SJSA1 (cell line): ENCODE measurements at regions not wholly inside any gene's neighbourhood (a gene's known extent, or its start where the extent isn't known, plus 50 kb on each side); places are given as distances from the start of the nearest gene placed in this dataset.

Experiments
- DNase-seq, 2 experiments: peaks; one replicate each; pipeline ENCODE4 v3.0.0-alpha.2; 2015 to 2020; ENCODE audit warnings: low spot score in 2 of 2, low read depth in 1 of 2
- H3K27ac ChIP-seq: fragments of 250-450 bp; sonication (Bioruptor Pico); 2 replicates; pipeline ENCODE4 v1.5.1; 2020; ENCODE audit warnings: mild to moderate bottlenecking, moderate library complexity
- H3K27me3 ChIP-seq: fragments of 250-450 bp; sonication (Bioruptor Pico); replicated peaks from 2 replicates; pipeline ENCODE4 v1.5.1; 2020; ENCODE audit warnings: mild to moderate bottlenecking, moderate library complexity
- H3K36me3 ChIP-seq: fragments of 250-450 bp; sonication (Bioruptor Pico); 2 replicates; pipeline ENCODE4 v1.5.1; 2020; ENCODE audit warnings: mild to moderate bottlenecking
- H3K4me1 ChIP-seq: fragments of 250-450 bp; sonication (Bioruptor Pico); replicated peaks from 2 replicates; pipeline ENCODE4 v1.6.1; 2021; ENCODE audit warnings: mild to moderate bottlenecking
- H3K4me3 ChIP-seq: fragments of 250-450 bp; sonication (Bioruptor Pico); 2 replicates; pipeline ENCODE4 v1.5.1; 2020; ENCODE audit warnings: mild to moderate bottlenecking
- H3K9me3 ChIP-seq: fragments of 250-450 bp; sonication (Bioruptor Pico); replicated peaks from 2 replicates; pipeline ENCODE4 v1.5.1; 2020; ENCODE audit warnings: mild to moderate bottlenecking

DNA sequence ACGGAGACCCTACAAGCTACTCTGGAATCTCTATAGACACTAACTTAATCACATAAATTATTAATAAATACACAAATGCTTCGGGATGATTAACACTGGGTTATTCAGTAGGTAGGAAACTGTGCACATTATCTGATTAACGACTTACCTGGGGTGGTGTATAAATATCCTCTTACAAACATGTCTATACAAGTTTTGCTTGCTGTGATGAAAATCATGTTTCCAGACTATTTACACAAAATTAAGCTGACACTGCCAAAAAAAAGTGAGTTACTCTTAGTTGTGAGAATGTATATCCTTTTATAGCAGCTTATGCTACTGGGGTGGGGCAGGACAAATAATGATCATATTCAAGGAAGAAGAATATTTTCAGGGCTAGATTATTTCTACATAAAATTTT lies 314.6 kb downstream of the C7orf25 start:
- Histone ChIP-seq H3K4me1 (no peaks in the 10 kb centered on the region), H3K9me3 (0 out of 2 replicates have a peak, but pooled peaks cover 2% of the 10 kb centered on the region), H3K36me3 (no peaks in the 10 kb centered on the region), H3K27ac (no peak overlapping the region), H3K4me3 (no peak overlapping the region), H3K27me3 (no peaks in the 10 kb centered on the region)
- no peak for DNase-seq

- H3K27ac ChIP-seq, result no peak overlapping the region
- H3K9me3 ChIP-seq, result 0 out of 2 replicates have a peak, but pooled peaks cover 2% of the 10 kb centered on the region
- H3K27me3 ChIP-seq, result no peaks in the 10 kb centered on the region
- H3K36me3 ChIP-seq, result no peaks in the 10 kb centered on the region
- no peak for DNase-seq
- H3K4me3 ChIP-seq, result no peak overlapping the region
- H3K4me1 ChIP-seq, result no peaks in the 10 kb centered on the region
Measured at GRCh38 chr7:42596737-42597136, 315.1 kb downstream of the C7orf25 start.

GRCh38 chr7:42593860-42594259 lies 318.0 kb downstream of the C7orf25 start:
- Histone ChIP-seq H3K4me3 (no peak overlapping the region), H3K27ac (no peak overlapping the region)
- no peak for DNase-seq

GRCh38 chr7:42590771-42591310 lies 321.0 kb downstream of the C7orf25 start:
- Histone ChIP-seq H3K4me1 (no peaks in the 10 kb centered on the region), H3K4me3 (no peak overlapping the region), H3K27me3 (no peaks in the 10 kb centered on the region), H3K27ac (no peak overlapping the region), H3K36me3 (no peaks in the 10 kb centered on the region), H3K9me3 (0 out of 2 replicates have a peak, but pooled peaks cover 2% of the 10 kb centered on the region)
- no peak for DNase-seq

More at GRCh38 chr7:42593860-42594259, 318.0 kb downstream of the C7orf25 start:
- 0 out of 2 replicates have a peak, but pooled peaks cover 2% of the 10 kb centered on the region for H3K9me3 ChIP-seq
- H3K36me3 ChIP-seq, result no peaks in the 10 kb centered on the region
- no peaks in the 10 kb centered on the region for H3K27me3 ChIP-seq
- H3K4me1 ChIP-seq, result no peaks in the 10 kb centered on the region

DNA sequence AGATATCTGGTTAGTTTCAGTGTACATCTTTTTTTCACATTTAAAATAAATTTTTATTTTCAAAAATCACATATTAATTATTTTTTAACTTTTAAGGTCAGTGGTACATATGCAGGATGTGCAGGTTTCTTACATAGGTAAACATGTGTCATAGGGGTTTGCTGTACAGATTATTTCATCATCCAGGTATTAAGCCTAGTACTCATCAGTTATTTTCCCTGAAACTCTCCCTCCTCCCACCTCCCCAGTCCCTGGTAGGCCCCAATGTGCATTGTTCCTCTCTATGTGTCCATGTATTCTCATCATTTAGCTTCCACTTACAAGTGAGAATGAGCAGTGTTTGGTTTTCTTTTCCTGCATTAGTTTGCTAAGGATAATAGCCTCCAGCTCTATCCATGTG lies 323.0 kb downstream of the C7orf25 start:
- Histone ChIP-seq H3K36me3 (no peaks in the 10 kb centered on the region), H3K4me1 (no peaks in the 10 kb centered on the region), H3K4me3 (no peak overlapping the region), H3K27me3 (no peaks in the 10 kb centered on the region), H3K27ac (no peak overlapping the region), H3K9me3 (0 out of 2 replicates have a peak, but pooled peaks cover 2% of the 10 kb centered on the region)
- DNase-seq, result no peak

GRCh38 chr7:42587806-42588205 lies 324.1 kb downstream of the C7orf25 start:
- no peaks in the 10 kb centered on the region for H3K4me1 ChIP-seq
- H3K27me3 ChIP-seq, result no peaks in the 10 kb centered on the region
- H3K36me3 ChIP-seq, result no peaks in the 10 kb centered on the region
- 0 out of 2 replicates have a peak, but pooled peaks cover 2% of the 10 kb centered on the region for H3K9me3 ChIP-seq
- no peak for DNase-seq
- no peak overlapping the region for H3K27ac ChIP-seq
- H3K4me3 ChIP-seq, result no peak overlapping the region

DNA sequence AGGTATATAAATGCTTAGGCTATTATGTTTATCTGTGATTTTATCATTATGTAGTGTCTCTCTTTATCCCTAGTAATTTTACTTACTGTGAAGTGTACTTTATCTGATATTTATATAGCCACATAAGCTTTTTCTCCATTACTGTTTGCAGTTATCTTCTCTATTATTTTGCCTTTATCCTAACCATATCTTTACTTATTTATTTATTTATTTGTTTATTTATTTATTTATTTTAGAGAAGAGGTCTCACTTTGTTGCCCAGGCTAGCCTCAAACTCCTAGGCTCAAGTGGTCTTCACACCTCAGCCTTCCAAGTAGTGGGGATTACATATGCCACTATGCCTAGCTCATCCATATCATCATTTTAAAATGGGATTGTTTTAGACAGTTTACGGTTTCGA lies 331.8 kb downstream of the C7orf25 start:
- DNase-seq, result no peak
- no peaks in the 10 kb centered on the region for H3K36me3 ChIP-seq
- H3K9me3 ChIP-seq, result no peaks in the 10 kb centered on the region
- H3K4me1 ChIP-seq, result no peaks in the 10 kb centered on the region
- no peak overlapping the region for H3K4me3 ChIP-seq
- no peaks in the 10 kb centered on the region for H3K27me3 ChIP-seq
- no peak overlapping the region for H3K27ac ChIP-seq

GRCh38 chr7:42575171-42575570 lies 336.7 kb downstream of the C7orf25 start:
- H3K9me3 ChIP-seq, result no peaks in the 10 kb centered on the region
- DNase-seq, result no peak

DNA sequence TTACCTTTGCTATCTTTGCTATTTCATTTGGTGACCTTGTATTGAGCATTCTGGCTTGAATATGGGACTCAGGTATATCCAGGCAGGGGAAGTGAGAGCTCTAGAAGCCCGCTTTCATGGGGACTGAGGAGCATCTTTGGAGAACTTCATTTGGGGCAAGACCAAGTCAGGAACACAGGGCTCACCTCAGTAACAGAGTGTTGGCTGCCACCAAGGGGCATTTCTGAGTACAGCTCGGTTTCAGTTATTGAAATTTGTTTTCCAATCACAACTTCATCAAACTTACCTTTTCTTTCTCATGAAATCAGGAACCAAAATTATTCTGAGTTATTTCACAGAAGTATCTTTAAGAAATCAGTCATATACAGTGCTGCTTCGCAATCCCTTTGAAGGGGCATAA lies 337.2 kb downstream of the C7orf25 start:
- Histone ChIP-seq H3K36me3 (no peaks in the 10 kb centered on the region), H3K4me1 (no peaks in the 10 kb centered on the region), H3K9me3 (no peaks in the 10 kb centered on the region), H3K27ac (no peak overlapping the region), H3K4me3 (no peak overlapping the region), H3K27me3 (no peaks in the 10 kb centered on the region)
- DNase-seq, result no peak

More at GRCh38 chr7:42575171-42575570, 336.7 kb downstream of the C7orf25 start:
- Histone ChIP-seq H3K27me3 (no peaks in the 10 kb centered on the region), H3K36me3 (no peaks in the 10 kb centered on the region), H3K4me3 (no peak overlapping the region), H3K4me1 (no peaks in the 10 kb centered on the region), H3K27ac (no peak overlapping the region)

DNA sequence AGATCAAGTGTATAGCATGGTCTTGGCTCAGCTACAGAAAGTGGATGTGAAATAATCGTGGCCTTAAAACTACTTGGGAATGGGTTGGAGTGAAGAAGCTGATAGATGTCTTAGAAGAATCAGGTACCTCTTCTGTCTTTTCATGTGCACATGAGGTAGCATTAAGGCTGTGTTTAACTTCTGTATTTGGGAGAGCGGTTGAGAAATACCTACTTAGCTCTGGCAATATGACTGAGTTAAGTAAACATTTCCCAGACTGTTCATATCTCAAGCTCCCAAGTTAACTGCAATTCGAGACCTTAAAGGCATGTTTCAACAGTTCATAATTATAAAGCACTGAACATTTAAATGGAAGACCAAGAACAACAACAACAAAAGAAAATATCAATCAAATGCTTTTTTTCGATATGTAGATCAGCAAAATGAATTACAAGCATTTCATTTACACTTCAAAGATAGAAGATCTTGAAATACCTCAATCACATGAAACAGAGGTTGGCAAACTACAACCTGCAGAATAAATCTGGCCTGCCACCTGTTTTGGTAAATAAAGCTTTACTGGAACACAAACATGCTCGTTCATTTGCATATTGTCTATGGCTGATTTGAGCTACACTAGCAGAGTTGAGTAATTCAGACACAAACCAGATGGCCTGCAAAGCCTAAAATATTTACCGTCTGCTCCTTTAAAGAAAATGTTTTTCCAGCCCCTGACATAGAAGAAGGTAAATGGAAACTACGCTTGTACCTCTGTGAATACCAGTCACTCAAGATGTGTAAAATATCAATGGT lies 337.1 kb upstream of the GLI3 start:
- no peak overlapping the region for H3K4me3 ChIP-seq
- no peak overlapping the region for H3K27ac ChIP-seq
- H3K9me3 ChIP-seq, result no peaks in the 10 kb centered on the region
- DNase-seq, result no peak
- H3K4me1 ChIP-seq, result no peaks in the 10 kb centered on the region
- no peaks in the 10 kb centered on the region for H3K27me3 ChIP-seq
- no peaks in the 10 kb centered on the region for H3K36me3 ChIP-seq

- H3K4me3 ChIP-seq, result no peak overlapping the region
- H3K4me1 ChIP-seq, result no peaks in the 10 kb centered on the region
- H3K36me3 ChIP-seq, result no peaks in the 10 kb centered on the region
- no peaks in the 10 kb centered on the region for H3K9me3 ChIP-seq
- no peaks in the 10 kb centered on the region for H3K27me3 ChIP-seq
- no peak overlapping the region for H3K27ac ChIP-seq
- no peak for DNase-seq
Measured at GRCh38 chr7:42572561-42572960, 335.6 kb upstream of the GLI3 start.

GRCh38 chr7:42572056-42572455 lies 335.0 kb upstream of the GLI3 start:
- Histone ChIP-seq H3K36me3 (no peaks in the 10 kb centered on the region), H3K4me3 (no peak overlapping the region), H3K4me1 (peaks cover 4% of the 10 kb centered on the region; the same call in 1 of the 2 replicates), H3K9me3 (no peaks in the 10 kb centered on the region), H3K27me3 (no peaks in the 10 kb centered on the region), H3K27ac (no peak overlapping the region)
- no peak for DNase-seq

DNA sequence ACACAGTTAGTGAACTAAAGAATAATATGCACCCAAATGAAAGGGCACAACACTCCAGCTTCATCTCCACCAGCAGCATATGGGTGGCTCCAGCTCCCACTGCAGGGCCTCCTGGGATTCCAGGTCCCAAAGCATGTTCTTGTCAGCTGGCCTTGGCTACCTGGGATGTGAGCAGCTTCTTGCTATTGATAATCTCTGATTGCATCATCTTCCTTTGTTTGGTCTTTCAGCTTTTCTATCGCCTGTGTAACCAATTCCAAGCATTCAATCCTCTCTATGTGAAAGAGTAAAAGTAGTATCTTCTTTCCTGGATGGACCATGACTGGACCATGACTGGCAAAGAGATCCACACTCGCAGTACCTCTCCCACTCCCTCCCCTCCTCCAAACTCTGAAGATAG lies 333.9 kb upstream of the GLI3 start:
- Histone ChIP-seq H3K4me3 (no peak overlapping the region), H3K27me3 (no peaks in the 10 kb centered on the region), H3K4me1 (peaks cover 4% of the 10 kb centered on the region; the same call in 1 of the 2 replicates), H3K36me3 (no peaks in the 10 kb centered on the region), H3K27ac (no peak overlapping the region), H3K9me3 (no peaks in the 10 kb centered on the region)
- no peak for DNase-seq

DNA sequence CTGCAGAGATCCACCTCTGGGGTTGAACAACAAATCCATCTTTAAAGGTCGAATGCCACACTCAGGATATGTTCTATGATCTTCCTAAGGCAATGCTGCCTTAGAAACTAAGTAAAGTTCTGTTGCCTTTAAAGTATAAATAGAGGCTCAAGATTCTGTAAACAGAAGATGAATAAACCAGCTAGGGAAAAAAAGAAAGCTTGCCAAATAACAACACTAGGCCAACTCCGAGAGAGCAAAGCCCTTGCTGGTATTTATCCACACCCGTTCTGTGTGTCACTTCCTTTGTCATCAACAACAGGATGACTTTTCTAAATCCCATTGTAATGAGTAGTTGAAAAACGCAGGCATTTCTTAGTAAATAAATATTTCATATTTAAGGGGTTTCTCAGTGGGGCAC lies 330.0 kb upstream of the GLI3 start:
- Histone ChIP-seq H3K36me3 (no peaks in the 10 kb centered on the region), H3K9me3 (no peaks in the 10 kb centered on the region; the same call in 1 of the 2 replicates), H3K27me3 (no peaks in the 10 kb centered on the region), H3K4me3 (no peak overlapping the region), H3K4me1 (peaks cover 4% of the 10 kb centered on the region; the same call in 1 of the 2 replicates), H3K27ac (no peak overlapping the region)
- DNase-seq, result peak in 1 of 2 experiments; percentile 35
